HG03045 (cell line): ENCODE measurements at regions not wholly inside any gene's neighbourhood (a gene's known extent, or its start where the extent isn't known, plus 50 kb on each side); places are given as distances from the start of the nearest gene placed in this dataset.

Experiments
- ATAC-seq: cut with Tn5 transposase; IDR thresholded peaks from one replicate; pipeline ENCODE4 v1.9.1; 2021; ENCODE audit warnings: mild to moderate bottlenecking, moderate library complexity; ENCODE audit not compliant: unreplicated experiment

- ATAC-seq: no peak
Measured at GRCh38 chr3:31408720-31409119, 124.0 kb upstream of the STT3B start.

GRCh38 chr3:31409389-31409788, 123.3 kb upstream of the STT3B start:
- ATAC-seq: no peak

GRCh38 chr3:31409866-31410265, 122.9 kb upstream of the STT3B start:
- no peak for ATAC-seq

GRCh38 chr3:31410411-31410810, 122.3 kb upstream of the STT3B start:
- ATAC-seq: no peak

- ATAC-seq: no peak
Measured at GRCh38 chr3:31412832-31413231, 119.9 kb upstream of the STT3B start.

GRCh38 chr3:31413515-31413914, 119.2 kb upstream of the STT3B start:
- ATAC-seq: no peak

- no peak for ATAC-seq
Measured at GRCh38 chr3:31416980-31417379, 115.7 kb upstream of the STT3B start.

GRCh38 chr3:31417486-31417885, 115.2 kb upstream of the STT3B start:
- no peak for ATAC-seq

GRCh38 chr3:31420311-31420710, 112.4 kb upstream of the STT3B start:
- no peak for ATAC-seq

GRCh38 chr3:31421314-31422048, 111.2 kb upstream of the STT3B start:
- ATAC-seq: peak; percentile 50

- ATAC-seq: no peak
Measured at GRCh38 chr3:31422237-31422636, 110.5 kb upstream of the STT3B start.

- ATAC-seq: no peak
Measured at GRCh38 chr3:31423482-31423881, 109.2 kb upstream of the STT3B start.

- ATAC-seq: no peak
Measured at GRCh38 chr3:31425401-31425800, 107.3 kb upstream of the STT3B start.

GRCh38 chr3:31427623-31428022, 105.1 kb upstream of the STT3B start:
- ATAC-seq: no peak

GRCh38 chr3:31431321-31431720, 101.4 kb upstream of the STT3B start:
- ATAC-seq: no peak

GRCh38 chr3:31432897-31433678, 99.6 kb upstream of the STT3B start:
- no peak for ATAC-seq

- no peak for ATAC-seq
Measured at GRCh38 chr3:31433679-31433992, 99.1 kb upstream of the STT3B start.

- ATAC-seq: no peak
Measured at GRCh38 chr3:31434819-31435218, 97.9 kb upstream of the STT3B start.

- no peak for ATAC-seq
Measured at GRCh38 chr3:31436830-31437229, 95.9 kb upstream of the STT3B start.

GRCh38 chr3:31438742-31439141, 94.0 kb upstream of the STT3B start:
- no peak for ATAC-seq

- ATAC-seq: no peak
Measured at GRCh38 chr3:31439890-31440750, 92.6 kb upstream of the STT3B start.

GRCh38 chr3:31440878-31441277, 91.8 kb upstream of the STT3B start:
- no peak for ATAC-seq
